GM12874 (cell line): ENCODE measurements at regions not wholly inside any gene's neighbourhood (a gene's known extent, or its start where the extent isn't known, plus 50 kb on each side); places are given as distances from the start of the nearest gene placed in this dataset.

Experiments
- CTCF ChIP-seq: IDR thresholded peaks from 2 replicates; pipeline ENCODE4 v1.5.1; 2011; ENCODE audit warnings: low read depth, mild to moderate bottlenecking, control low read depth, low read length, moderate library complexity; ENCODE audit not compliant: insufficient read depth

GRCh38 chr3:182242489-182242942, 530.8 kb downstream of the SOX2 start:
- no peak for TF ChIP-seq CTCF

DNA sequence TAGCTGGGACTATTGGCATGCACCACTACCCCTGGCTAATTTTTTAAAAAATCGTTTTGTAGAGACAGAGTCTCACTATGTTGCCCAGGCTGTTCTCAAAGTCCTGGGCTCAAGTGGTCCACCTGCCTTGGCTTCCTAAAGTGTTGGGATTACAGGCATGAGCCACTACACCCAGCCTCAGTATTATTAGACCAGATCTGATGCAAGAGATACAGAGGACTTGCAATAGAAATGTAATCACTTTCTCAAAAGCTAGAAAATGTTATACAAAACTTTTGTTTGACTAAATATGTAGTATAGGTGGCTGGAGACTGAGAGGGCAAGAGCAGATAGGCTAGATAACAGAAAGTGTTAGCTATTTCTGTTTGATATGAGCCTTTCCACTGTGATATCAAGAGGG, 531.9 kb downstream of the SOX2 start:
- no peak for TF ChIP-seq CTCF

DNA sequence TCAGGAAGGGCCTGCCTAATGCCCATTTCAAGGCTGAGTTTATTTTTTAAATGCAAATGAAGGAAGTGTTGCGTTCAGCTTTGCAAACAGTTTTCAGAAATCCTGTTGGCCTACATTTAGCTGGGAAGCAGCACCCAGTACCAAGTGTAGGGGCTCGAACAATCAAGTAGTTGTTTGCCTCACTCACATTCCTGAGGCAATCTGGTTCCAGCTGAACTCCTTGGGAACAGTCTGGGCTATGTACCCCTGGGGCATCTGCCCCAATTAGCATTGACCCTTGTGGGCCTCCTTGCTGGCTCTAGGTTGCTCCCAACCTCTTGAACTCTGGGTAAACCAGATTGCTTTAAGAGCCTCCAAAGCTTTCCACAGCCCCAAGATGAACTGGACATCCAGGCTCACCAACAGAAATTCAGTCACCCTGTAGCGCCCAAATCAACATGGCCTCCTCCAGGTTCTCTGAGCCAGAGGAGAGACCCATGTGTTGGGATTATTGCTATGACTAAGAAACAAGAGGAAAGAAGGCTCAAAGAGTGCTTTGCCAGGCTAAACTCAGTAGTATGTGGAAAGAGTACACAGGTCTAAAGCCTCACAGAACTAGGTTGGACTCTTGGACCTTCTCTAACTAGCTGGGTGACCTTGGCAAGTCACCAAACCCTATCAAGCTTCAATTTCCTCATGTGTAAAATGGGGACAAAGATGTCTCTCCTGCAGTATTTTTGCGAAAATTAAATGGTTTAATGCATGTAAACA, 532.7 kb downstream of the SOX2 start:
- no peak for TF ChIP-seq CTCF

- no peak for TF ChIP-seq CTCF
Measured at GRCh38 chr3:182245059-182245458, 533.3 kb downstream of the SOX2 start.

DNA sequence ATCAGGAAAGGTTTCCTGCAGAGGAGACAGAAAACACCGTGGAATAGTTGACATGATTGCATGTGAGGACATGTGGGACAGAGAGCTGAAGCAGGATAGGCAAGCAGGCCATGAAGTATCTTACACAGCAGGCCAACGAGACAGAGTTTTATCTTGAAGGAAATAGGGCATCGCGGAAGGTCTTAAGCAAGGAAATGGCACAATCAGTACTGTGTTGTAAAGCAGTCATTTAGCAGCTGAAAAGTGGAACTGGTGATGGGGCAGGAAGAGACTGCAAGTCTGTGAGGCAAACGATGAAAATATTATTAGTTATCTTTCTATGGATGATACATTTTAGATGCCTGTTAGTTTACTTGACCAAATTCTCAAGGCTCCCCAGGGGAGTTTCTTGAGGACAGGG, 535.1 kb downstream of the SOX2 start:
- no peak for TF ChIP-seq CTCF

DNA sequence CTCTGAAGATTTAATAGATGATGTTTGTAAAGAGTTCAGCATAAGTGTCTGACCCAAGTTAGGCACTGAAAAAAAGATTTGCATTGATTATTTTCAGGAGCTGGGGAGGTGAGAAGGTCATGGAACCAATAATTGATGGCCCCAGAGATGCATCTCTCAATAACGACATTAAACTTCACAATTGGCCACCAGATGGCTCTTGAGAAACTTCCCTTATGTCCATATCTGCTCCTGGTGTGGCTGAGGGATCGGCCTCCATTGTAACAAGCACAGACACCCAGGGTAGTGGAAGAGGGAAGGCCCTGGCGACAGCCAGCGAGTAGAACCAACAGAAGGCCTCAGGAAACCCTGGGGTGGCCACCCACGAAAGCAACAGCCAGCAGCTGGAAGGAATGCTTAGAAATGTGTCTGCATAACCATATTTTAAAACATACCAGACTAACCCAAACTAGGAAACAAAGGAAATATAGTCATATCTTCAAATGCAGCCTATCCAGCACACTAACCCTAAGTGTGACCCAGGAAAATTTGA, 536.7 kb downstream of the SOX2 start:
- no peak for TF ChIP-seq CTCF

- TF ChIP-seq CTCF = no peak
Measured at GRCh38 chr3:182252802-182253201, 540.5 kb upstream of the ATP11B start.
